ENCODE measurements at regions not wholly inside any gene's neighbourhood (a gene's known extent, or its start where the extent isn't known, plus 50 kb on each side); places are given as distances from the start of the nearest gene placed in this dataset.

DNA sequence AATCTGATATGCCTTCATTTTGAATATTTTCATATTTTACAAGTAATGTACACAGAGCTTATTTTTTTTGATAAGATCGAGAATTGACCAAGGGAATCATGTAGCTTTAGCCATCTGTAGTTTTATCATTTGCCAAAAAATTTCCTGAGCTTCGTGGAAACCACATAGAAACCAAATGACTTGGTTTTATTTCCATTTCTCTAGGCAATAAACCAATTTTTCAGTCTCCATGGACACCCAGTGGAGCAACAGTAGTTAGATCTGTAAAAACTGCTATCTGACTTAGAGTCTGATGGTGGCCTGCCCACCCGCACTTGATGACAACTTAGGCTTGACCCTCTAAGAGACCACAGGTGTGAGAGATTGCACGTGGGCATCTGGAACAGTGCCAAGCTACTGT is 127.8 kb upstream of the CDK6 start:
- TF ChIP-seq, protein P1, sequence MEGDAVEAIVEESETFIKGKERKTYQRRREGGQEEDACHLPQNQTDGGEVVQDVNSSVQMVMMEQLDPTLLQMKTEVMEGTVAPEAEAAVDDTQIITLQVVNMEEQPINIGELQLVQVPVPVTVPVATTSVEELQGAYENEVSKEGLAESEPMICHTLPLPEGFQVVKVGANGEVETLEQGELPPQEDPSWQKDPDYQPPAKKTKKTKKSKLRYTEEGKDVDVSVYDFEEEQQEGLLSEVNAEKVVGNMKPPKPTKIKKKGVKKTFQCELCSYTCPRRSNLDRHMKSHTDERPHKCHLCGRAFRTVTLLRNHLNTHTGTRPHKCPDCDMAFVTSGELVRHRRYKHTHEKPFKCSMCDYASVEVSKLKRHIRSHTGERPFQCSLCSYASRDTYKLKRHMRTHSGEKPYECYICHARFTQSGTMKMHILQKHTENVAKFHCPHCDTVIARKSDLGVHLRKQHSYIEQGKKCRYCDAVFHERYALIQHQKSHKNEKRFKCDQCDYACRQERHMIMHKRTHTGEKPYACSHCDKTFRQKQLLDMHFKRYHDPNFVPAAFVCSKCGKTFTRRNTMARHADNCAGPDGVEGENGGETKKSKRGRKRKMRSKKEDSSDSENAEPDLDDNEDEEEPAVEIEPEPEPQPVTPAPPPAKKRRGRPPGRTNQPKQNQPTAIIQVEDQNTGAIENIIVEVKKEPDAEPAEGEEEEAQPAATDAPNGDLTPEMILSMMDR (IDR thresholded peaks at IDR 0.05), result no peak
- TF ChIP-seq POLR2A (IDR thresholded peaks at IDR 0.05), result no peak
- TF ChIP-seq POLR2AphosphoS5 (IDR thresholded peaks at IDR 0.05), result no peak
